Fibroblast of pulmonary artery (primary cell): ENCODE measurements at regions not wholly inside any gene's neighbourhood (a gene's known extent, or its start where the extent isn't known, plus 50 kb on each side); places are given as distances from the start of the nearest gene placed in this dataset.
A peak's percentile ranks its signal among the peaks of the same experiment; 100 is the strongest.

Experiments used
- DNase-seq: peaks from one replicate; pipeline ENCODE4 v3.0.0-alpha.2; 2010; ENCODE audit warnings: low read depth
- H3K4me3 ChIP-seq: replicated peaks from 2 replicates; pipeline ENCODE4 v1.5.1; 2011; ENCODE audit warnings: low read depth, mild to moderate bottlenecking, control low read depth, low read length, moderate library complexity
- CTCF ChIP-seq: IDR thresholded peaks from 2 replicates; pipeline ENCODE4 v1.5.1; 2011; ENCODE audit warnings: mild to moderate bottlenecking, control low read depth, low read length, inconsistent platforms; ENCODE audit errors: missing control alignments

- no peak overlapping the region for H3K4me3 ChIP-seq
- TF ChIP-seq CTCF, result no peak
- DNase-seq, result peak; percentile 84
Measured at GRCh38 chr10:110392868-110393740, 88.4 kb upstream of the SMNDC1 start.

- no peak for TF ChIP-seq CTCF
- H3K4me3 ChIP-seq, result no peak overlapping the region
- no peak for DNase-seq
Measured at GRCh38 chr10:110393866-110394265, 89.1 kb upstream of the SMNDC1 start.

GRCh38 chr10:110394296-110394695, 89.6 kb upstream of the SMNDC1 start:
- DNase-seq, result no peak
- no peak overlapping the region for H3K4me3 ChIP-seq
- no peak for TF ChIP-seq CTCF

GRCh38 chr10:110394898-110395297, 90.2 kb upstream of the SMNDC1 start:
- no peak for DNase-seq
- no peak for TF ChIP-seq CTCF
- no peak overlapping the region for H3K4me3 ChIP-seq

GRCh38 chr10:110395350-110396283, 90.9 kb upstream of the SMNDC1 start:
- no peak overlapping the region for H3K4me3 ChIP-seq
- no peak for TF ChIP-seq CTCF
- DNase-seq, result peak; percentile 98

GRCh38 chr10:110396284-110396651, 91.5 kb upstream of the SMNDC1 start:
- no peak for TF ChIP-seq CTCF
- no peak overlapping the region for H3K4me3 ChIP-seq
- no peak for DNase-seq
